SKM-1 treated with dmso at 0.1 percent for 144 hours (cell line): ENCODE measurements at regions not wholly inside any gene's neighbourhood (a gene's known extent, or its start where the extent isn't known, plus 50 kb on each side); places are given as distances from the start of the nearest gene placed in this dataset.
"Not testable (repeated sequence)": the region's sequence is repeated elsewhere in the genome, so short reads cannot be mapped to it uniquely, and the experiment has no call there.

Experiments
- DNase-seq: peaks from one replicate; lab custom pipeline; 2025; ENCODE audit not compliant: unreplicated experiment; lab: John Stamatoyannopoulos, UW

- DNase-seq, result no peak
Observed at GRCh38 chr1:119191325-119191724, 50.9 kb upstream of the WARS2 start.

GRCh38 chr1:119204197-119204960 is 63.9 kb upstream of the WARS2 start:
- DNase-seq, result no peak

- no peak for DNase-seq
Observed at GRCh38 chr1:119204961-119205357, 64.5 kb upstream of the WARS2 start.

- DNase-seq, result no peak
Observed at GRCh38 chr1:119209061-119209460, 68.6 kb upstream of the WARS2 start.

- DNase-seq, result no peak
Observed at GRCh38 chr1:119209596-119210295, 69.3 kb upstream of the WARS2 start.

- DNase-seq, result no peak
Observed at GRCh38 chr1:119210296-119210649, 69.8 kb upstream of the WARS2 start.

- not testable (repeated sequence) for DNase-seq
Observed at GRCh38 chr1:119213213-119213612, 72.8 kb upstream of the WARS2 start.

GRCh38 chr1:119214961-119215360 is 74.5 kb upstream of the WARS2 start:
- DNase-seq, result not testable (repeated sequence)

- no peak for DNase-seq
Observed at GRCh38 chr1:119217309-119217828, 76.9 kb upstream of the WARS2 start.

GRCh38 chr1:119219711-119220110 is 79.3 kb upstream of the WARS2 start:
- peak; percentile 74 for DNase-seq

- no peak for DNase-seq
Observed at GRCh38 chr1:119220991-119221390, 80.5 kb upstream of the WARS2 start.

GRCh38 chr1:119222271-119222670 is 81.8 kb upstream of the WARS2 start:
- DNase-seq, result no peak

- DNase-seq, result no peak
Observed at GRCh38 chr1:119225265-119225664, 84.8 kb upstream of the WARS2 start.

- DNase-seq, result no peak
Observed at GRCh38 chr1:119225831-119226230, 85.4 kb upstream of the WARS2 start.

- no peak for DNase-seq
Observed at GRCh38 chr1:119226321-119226720, 85.9 kb upstream of the WARS2 start.

GRCh38 chr1:119226913-119227312 is 86.5 kb upstream of the WARS2 start:
- DNase-seq, result no peak

GRCh38 chr1:119227456-119227855 is 87.0 kb upstream of the WARS2 start:
- no peak for DNase-seq

- DNase-seq, result no peak
Observed at GRCh38 chr1:119228335-119229080, 88.1 kb upstream of the WARS2 start.

- DNase-seq, result no peak
Observed at GRCh38 chr1:119235120-119235519, 94.7 kb upstream of the WARS2 start.

GRCh38 chr1:119245881-119246280 is 105.4 kb upstream of the WARS2 start:
- DNase-seq, result no peak

GRCh38 chr1:119249283-119249682 is 108.8 kb upstream of the WARS2 start:
- DNase-seq, result no peak

- no peak for DNase-seq
Observed at GRCh38 chr1:119250299-119250698, 109.8 kb upstream of the WARS2 start.
